HG03097 (cell line): ENCODE measurements at regions not wholly inside any gene's neighbourhood (a gene's known extent, or its start where the extent isn't known, plus 50 kb on each side); places are given as distances from the start of the nearest gene placed in this dataset.
"Not testable (repeated sequence)": the region's sequence is repeated elsewhere in the genome, so short reads cannot be mapped to it uniquely, and the experiment has no call there.

Experiments
- ATAC-seq: cut with Tn5 transposase; IDR thresholded peaks from one replicate; pipeline ENCODE4 v1.9.1; 2021; ENCODE audit not compliant: unreplicated experiment, low FRiP score

- no peak for ATAC-seq
Observed at GRCh38 chr6:81262656-81263055, 489.8 kb downstream of the TENT5A start.

GRCh38 chr6:81256223-81256622, 496.3 kb downstream of the TENT5A start:
- not testable (repeated sequence) for ATAC-seq

- ATAC-seq: no peak
Observed at GRCh38 chr6:81253821-81254220, 498.7 kb downstream of the TENT5A start.

- no peak for ATAC-seq
Observed at GRCh38 chr6:81252231-81252630, 500.2 kb downstream of the TENT5A start.

- no peak for ATAC-seq
Observed at GRCh38 chr6:81246200-81246599, 506.3 kb downstream of the TENT5A start.

- ATAC-seq: no peak
Observed at GRCh38 chr6:81242624-81243023, 509.9 kb downstream of the TENT5A start.

GRCh38 chr6:81241126-81242041, 511.1 kb downstream of the TENT5A start:
- ATAC-seq: no peak

- ATAC-seq: no peak
Observed at GRCh38 chr6:81238390-81238789, 514.1 kb downstream of the TENT5A start.

GRCh38 chr6:81237226-81237625, 515.3 kb downstream of the TENT5A start:
- ATAC-seq: no peak

- no peak for ATAC-seq
Observed at GRCh38 chr6:81235512-81235911, 517.0 kb downstream of the TENT5A start.

- ATAC-seq: no peak
Observed at GRCh38 chr6:81233990-81234389, 518.5 kb downstream of the TENT5A start.

GRCh38 chr6:81228912-81229555, 523.4 kb downstream of the TENT5A start:
- ATAC-seq: no peak

GRCh38 chr6:81226957-81227356, 525.5 kb downstream of the TENT5A start:
- ATAC-seq: no peak

- no peak for ATAC-seq
Observed at GRCh38 chr6:81216668-81217067, 535.8 kb downstream of the TENT5A start.

- ATAC-seq: no peak
Observed at GRCh38 chr6:81215092-81215432, 537.4 kb downstream of the TENT5A start.

GRCh38 chr6:81214414-81215091, 537.9 kb downstream of the TENT5A start:
- ATAC-seq: no peak

GRCh38 chr6:81204731-81205130, 547.8 kb downstream of the TENT5A start:
- no peak for ATAC-seq

GRCh38 chr6:81194374-81194773, 558.1 kb downstream of the TENT5A start:
- ATAC-seq: no peak

GRCh38 chr6:81172056-81172740, 580.3 kb downstream of the TENT5A start:
- ATAC-seq: no peak

GRCh38 chr6:81169166-81169565, 583.3 kb downstream of the TENT5A start:
- ATAC-seq: no peak

GRCh38 chr6:81166770-81167169, 585.7 kb downstream of the TENT5A start:
- ATAC-seq: no peak
